H1 (cell line): ENCODE measurements at regions not wholly inside any gene's neighbourhood (a gene's known extent, or its start where the extent isn't known, plus 50 kb on each side); places are given as distances from the start of the nearest gene placed in this dataset.

Experiments used
- GABPA ChIP-seq: IDR thresholded peaks from 2 replicates; pipeline ENCODE4 v1.6.1; 2011; ENCODE audit warnings: mild to moderate bottlenecking, low read length, moderate library complexity, borderline replicate concordance; ENCODE audit not compliant: insufficient read depth
- KDM4A ChIP-seq: IDR thresholded peaks from one replicate; pipeline ENCODE4 v1.7.1; 2012; ENCODE audit warnings: low read depth, mild to moderate bottlenecking, moderate library complexity, low read length, inconsistent platforms; ENCODE audit not compliant: severe bottlenecking
- POLR2AphosphoS5 ChIP-seq: IDR thresholded peaks from 2 replicates; pipeline ENCODE4 v1.6.1; 2011; ENCODE audit warnings: low read depth, low read length
- TF ChIP-seq, protein P1 (sequence below), 3 experiments: IDR thresholded peaks; 1 replicate in 2 of 3; 2 replicates in 1 of 3; pipeline versions ENCODE4 v1.5.1 to v1.6.1; 2011; ENCODE audit warnings: low read length in 3 of 3, mild to moderate bottlenecking in 3 of 3, inconsistent platforms in 2 of 3, low read depth in 1 of 3, moderate library complexity in 1 of 3; ENCODE audit not compliant: insufficient read depth in 1 of 3; ENCODE audit errors: control extremely low read depth in 1 of 3

DNA sequence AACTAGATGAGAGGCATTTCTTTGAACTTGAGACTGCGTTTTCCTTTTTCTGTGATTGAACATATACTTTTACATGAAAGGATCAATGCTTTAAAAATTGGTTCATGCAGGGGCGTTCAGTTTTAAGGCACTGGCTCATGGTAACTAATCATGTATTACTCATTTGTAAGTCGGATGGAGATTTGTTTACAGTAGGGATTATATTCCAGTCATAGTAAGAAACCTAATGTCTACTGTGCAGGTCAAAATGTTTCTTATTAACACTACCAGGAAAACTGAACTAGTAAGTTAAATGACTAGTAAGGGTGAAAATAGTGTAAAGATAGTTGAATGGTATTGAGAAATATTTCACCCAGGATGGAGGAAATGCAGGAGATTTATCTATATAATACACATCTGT lies 258.8 kb upstream of the GBE1 start (continued):
- TF ChIP-seq, protein P1, sequence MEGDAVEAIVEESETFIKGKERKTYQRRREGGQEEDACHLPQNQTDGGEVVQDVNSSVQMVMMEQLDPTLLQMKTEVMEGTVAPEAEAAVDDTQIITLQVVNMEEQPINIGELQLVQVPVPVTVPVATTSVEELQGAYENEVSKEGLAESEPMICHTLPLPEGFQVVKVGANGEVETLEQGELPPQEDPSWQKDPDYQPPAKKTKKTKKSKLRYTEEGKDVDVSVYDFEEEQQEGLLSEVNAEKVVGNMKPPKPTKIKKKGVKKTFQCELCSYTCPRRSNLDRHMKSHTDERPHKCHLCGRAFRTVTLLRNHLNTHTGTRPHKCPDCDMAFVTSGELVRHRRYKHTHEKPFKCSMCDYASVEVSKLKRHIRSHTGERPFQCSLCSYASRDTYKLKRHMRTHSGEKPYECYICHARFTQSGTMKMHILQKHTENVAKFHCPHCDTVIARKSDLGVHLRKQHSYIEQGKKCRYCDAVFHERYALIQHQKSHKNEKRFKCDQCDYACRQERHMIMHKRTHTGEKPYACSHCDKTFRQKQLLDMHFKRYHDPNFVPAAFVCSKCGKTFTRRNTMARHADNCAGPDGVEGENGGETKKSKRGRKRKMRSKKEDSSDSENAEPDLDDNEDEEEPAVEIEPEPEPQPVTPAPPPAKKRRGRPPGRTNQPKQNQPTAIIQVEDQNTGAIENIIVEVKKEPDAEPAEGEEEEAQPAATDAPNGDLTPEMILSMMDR (IDR thresholded peaks at IDR 0.05; ENCODE audit: control extremely low read depth in 1 of 3, insufficient read depth in 1 of 3, low read depth in 1 of 3, low read length in 3 of 3), result no peak
- TF ChIP-seq KDM4A (no peak), POLR2AphosphoS5 (no peak), GABPA (no peak)
